NCI-H2107 treated with DMSO at 0.1 percent for 48 hours (cell line): ENCODE measurements at regions not wholly inside any gene's neighbourhood (a gene's known extent, or its start where the extent isn't known, plus 50 kb on each side); places are given as distances from the start of the nearest gene placed in this dataset.
"Not testable (repeated sequence)": the region's sequence is repeated elsewhere in the genome, so short reads cannot be mapped to it uniquely, and the experiment has no call there.

ENCODE experiments used
- DNase-seq: peaks from one replicate; lab custom pipeline; 2025; ENCODE audit not compliant: unreplicated experiment; lab: John Stamatoyannopoulos, UW

GRCh38 chr1:219075121-219075879 lies 98.4 kb upstream of the LYPLAL1 start:
- DNase-seq = no peak

GRCh38 chr1:219076326-219076937 lies 97.2 kb upstream of the LYPLAL1 start:
- DNase-seq = no peak

GRCh38 chr1:219077767-219078166 lies 95.9 kb upstream of the LYPLAL1 start:
- not testable (repeated sequence) for DNase-seq

- no peak for DNase-seq
Observed at GRCh38 chr1:219081943-219082925, 91.4 kb upstream of the LYPLAL1 start.

GRCh38 chr1:219083631-219084030 lies 90.0 kb upstream of the LYPLAL1 start:
- no peak for DNase-seq

GRCh38 chr1:219085082-219085481 lies 88.6 kb upstream of the LYPLAL1 start:
- DNase-seq = no peak

- no peak for DNase-seq
Observed at GRCh38 chr1:219085988-219086387, 87.7 kb upstream of the LYPLAL1 start.

- no peak for DNase-seq
Observed at GRCh38 chr1:219086956-219087469, 86.7 kb upstream of the LYPLAL1 start.

GRCh38 chr1:219088778-219089557 lies 84.7 kb upstream of the LYPLAL1 start:
- no peak for DNase-seq

GRCh38 chr1:219090607-219091006 lies 83.1 kb upstream of the LYPLAL1 start:
- no peak for DNase-seq

GRCh38 chr1:219092206-219092605 lies 81.5 kb upstream of the LYPLAL1 start:
- DNase-seq = no peak

- no peak for DNase-seq
Observed at GRCh38 chr1:219099307-219099706, 74.4 kb upstream of the LYPLAL1 start.

- no peak for DNase-seq
Observed at GRCh38 chr1:219100059-219100458, 73.6 kb upstream of the LYPLAL1 start.

GRCh38 chr1:219102466-219102865 lies 71.2 kb upstream of the LYPLAL1 start:
- DNase-seq = not testable (repeated sequence)

- no peak for DNase-seq
Observed at GRCh38 chr1:219105893-219106292, 67.8 kb upstream of the LYPLAL1 start.

GRCh38 chr1:219109424-219110018 lies 64.2 kb upstream of the LYPLAL1 start:
- no peak for DNase-seq

GRCh38 chr1:219113261-219113660 lies 60.4 kb upstream of the LYPLAL1 start:
- no peak for DNase-seq

GRCh38 chr1:219114014-219114413 lies 59.7 kb upstream of the LYPLAL1 start:
- DNase-seq = no peak

GRCh38 chr1:219119839-219120238 lies 53.8 kb upstream of the LYPLAL1 start:
- DNase-seq = no peak
